Lung (tissue), 11 donors: ENCODE measurements at regions not wholly inside any gene's neighbourhood (a gene's known extent, or its start where the extent isn't known, plus 50 kb on each side); places are given as distances from the start of the nearest gene placed in this dataset.
"Not testable (repeated sequence)": the region's sequence is repeated elsewhere in the genome, so short reads cannot be mapped to it uniquely, and the experiment has no call there.

ENCODE experiments used
- ATAC-seq: fragments of 200-7000 bp; cut with Tn5 transposase; one replicate; pipeline ENCODE4 v1.9.1; 2020; ENCODE audit warnings: moderate number of reproducible peaks; ENCODE audit not compliant: insufficient read depth, low FRiP score
- DNase-seq, 3 donors: peaks; one replicate each; pipeline ENCODE4 v3.0.0-alpha.2; 2013 to 2017
- H3K27ac ChIP-seq, 2 donors: one replicate each; pipeline ENCODE4 v1.5.1; 2013; ENCODE audit warnings: mild to moderate bottlenecking in 2 of 2, moderate library complexity in 2 of 2, control low read depth in 1 of 2, inconsistent platforms in 1 of 2, low read depth in 1 of 2, low read length in 1 of 2
- H3K27me3 ChIP-seq, 3 donors: one replicate each; pipeline ENCODE4 v1.5.1; 2013; ENCODE audit warnings: low read length in 2 of 3; ENCODE audit not compliant: control insufficient read depth in 3 of 3, insufficient read depth in 3 of 3
- H3K36me3 ChIP-seq, 4 donors: one replicate each; pipeline ENCODE4 v1.5.1; 2013; ENCODE audit warnings: low read length in 4 of 4, mild to moderate bottlenecking in 1 of 4, moderate library complexity in 1 of 4; ENCODE audit not compliant: control insufficient read depth in 4 of 4, insufficient read depth in 4 of 4
- H3K4me1 ChIP-seq, 5 donors: one replicate each; pipeline ENCODE4 v1.5.1; 2013; ENCODE audit warnings: low read length in 5 of 5, mild to moderate bottlenecking in 2 of 5, moderate library complexity in 1 of 5; ENCODE audit not compliant: control insufficient read depth in 5 of 5, insufficient read depth in 5 of 5
- H3K4me3 ChIP-seq: one replicate; pipeline ENCODE4 v1.5.1; 2013; ENCODE audit warnings: mild to moderate bottlenecking, control low read depth, moderate library complexity
- H3K9ac ChIP-seq, 2 donors: one replicate each; pipeline ENCODE4 v1.5.1; 2013; ENCODE audit warnings: low read length in 2 of 2, control low read depth in 1 of 2; ENCODE audit not compliant: insufficient read depth in 1 of 2
- H3K9me3 ChIP-seq, 4 donors: one replicate each; pipeline ENCODE4 v1.5.1; 2013; ENCODE audit warnings: low read length in 3 of 4, mild to moderate bottlenecking in 1 of 4, moderate library complexity in 1 of 4; ENCODE audit not compliant: control insufficient read depth in 4 of 4, insufficient read depth in 3 of 4
- WGBS, 2 donors: extraction: QIAGEN DNeasy Blood & Tissue Kit; methylation state at CpG; one replicate each; pipeline ENCODE4 v1.1.7; 2013; 5-methylcytosine and 5-hydroxymethylcytosine counted together
- TF ChIP-seq, protein P1 (sequence below): IDR thresholded peaks from 2 replicates; pipeline ENCODE4 v1.5.1; 2012; ENCODE audit warnings: mild to moderate bottlenecking; ENCODE audit errors: control extremely low read depth, extremely low read depth
- donor health status: control.
- donor health status: control.
- donor health status: Bipolar disorder and iron deficiency.
- donor health status: healthy.
- donor health status: DM: yes; HTN: yes; CAD: no.

DNA sequence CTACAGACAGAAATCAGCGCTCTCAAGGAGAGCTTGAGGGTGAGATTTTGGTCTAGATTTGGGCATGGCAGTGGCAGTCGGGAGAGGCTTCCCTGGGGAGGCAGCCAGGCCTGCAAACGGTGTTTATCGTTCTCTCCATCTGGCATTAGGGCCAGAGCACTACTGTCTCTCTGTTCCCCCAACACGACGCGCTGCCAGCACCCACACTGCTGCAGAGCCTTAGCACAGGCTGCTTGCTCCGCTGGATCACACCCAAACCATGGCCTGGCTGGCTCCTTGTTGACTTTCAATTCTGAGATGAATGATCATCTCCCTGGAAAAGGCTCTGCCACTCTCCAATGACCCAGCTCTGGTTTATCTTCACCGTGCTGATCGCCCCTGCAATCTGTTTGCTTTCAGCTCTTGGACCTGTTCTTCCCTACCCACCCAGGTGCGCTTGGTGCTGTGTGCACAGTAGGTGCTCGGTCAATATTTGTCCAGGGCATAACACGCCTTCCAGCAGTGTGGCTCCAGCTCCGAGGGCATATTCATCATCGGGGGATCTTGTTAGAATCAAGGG, 106.1 kb downstream of the TFAP2C start:
- TF ChIP-seq, protein P1, sequence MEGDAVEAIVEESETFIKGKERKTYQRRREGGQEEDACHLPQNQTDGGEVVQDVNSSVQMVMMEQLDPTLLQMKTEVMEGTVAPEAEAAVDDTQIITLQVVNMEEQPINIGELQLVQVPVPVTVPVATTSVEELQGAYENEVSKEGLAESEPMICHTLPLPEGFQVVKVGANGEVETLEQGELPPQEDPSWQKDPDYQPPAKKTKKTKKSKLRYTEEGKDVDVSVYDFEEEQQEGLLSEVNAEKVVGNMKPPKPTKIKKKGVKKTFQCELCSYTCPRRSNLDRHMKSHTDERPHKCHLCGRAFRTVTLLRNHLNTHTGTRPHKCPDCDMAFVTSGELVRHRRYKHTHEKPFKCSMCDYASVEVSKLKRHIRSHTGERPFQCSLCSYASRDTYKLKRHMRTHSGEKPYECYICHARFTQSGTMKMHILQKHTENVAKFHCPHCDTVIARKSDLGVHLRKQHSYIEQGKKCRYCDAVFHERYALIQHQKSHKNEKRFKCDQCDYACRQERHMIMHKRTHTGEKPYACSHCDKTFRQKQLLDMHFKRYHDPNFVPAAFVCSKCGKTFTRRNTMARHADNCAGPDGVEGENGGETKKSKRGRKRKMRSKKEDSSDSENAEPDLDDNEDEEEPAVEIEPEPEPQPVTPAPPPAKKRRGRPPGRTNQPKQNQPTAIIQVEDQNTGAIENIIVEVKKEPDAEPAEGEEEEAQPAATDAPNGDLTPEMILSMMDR: no peak
- Histone ChIP-seq H3K36me3 (no peaks in the 10 kb centered on the region), H3K4me3 (no peak overlapping the region), H3K4me1 (no peaks in the 10 kb centered on the region), H3K27me3 (peaks cover 9 to 24% (median 14%) of the 10 kb centered on the region in 3 donors), H3K9ac (no peak overlapping the region), H3K27ac (no peak overlapping the region), H3K9me3 (peaks cover 0 to 7% (median 0%) of the 10 kb centered on the region in 4 donors)
- ATAC-seq (no peak), DNase-seq (no peak)
- WGBS, 2 donors: 22 to 25% methylated on average over 15 of the region's 15 CpGs

DNA sequence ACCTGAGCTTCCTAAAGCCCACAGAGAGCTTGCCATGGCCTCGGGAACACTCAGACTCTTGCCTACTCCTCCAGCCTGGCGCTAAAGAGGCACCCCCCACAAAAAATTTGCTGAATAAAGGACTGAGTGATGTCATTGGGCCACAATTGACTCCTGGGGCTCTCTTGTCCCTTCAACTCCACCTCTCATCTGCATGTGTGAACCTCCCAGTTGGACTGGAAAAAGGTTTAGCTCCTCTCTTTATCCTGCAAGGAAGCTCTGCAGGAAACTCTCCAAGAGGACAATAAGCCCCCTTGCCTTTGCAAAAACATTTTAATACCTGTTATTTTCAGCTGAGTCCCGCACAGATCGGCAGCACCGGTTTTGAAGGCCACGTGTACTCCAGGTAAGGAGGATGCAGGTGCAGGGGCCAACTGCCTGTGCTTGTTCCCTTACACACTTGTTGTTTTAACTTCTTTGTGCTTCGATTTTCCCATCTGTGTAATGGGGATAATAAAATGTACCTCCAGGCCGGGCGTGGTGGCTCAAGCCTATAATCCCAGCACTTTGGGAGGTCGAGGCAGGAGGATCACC, 107.3 kb downstream of the TFAP2C start:
- Histone ChIP-seq H3K27me3 (peaks cover 9 to 24% (median 14%) of the 10 kb centered on the region in 3 donors), H3K9ac (no peak overlapping the region), H3K4me3 (no peak overlapping the region), H3K4me1 (no peaks in the 10 kb centered on the region), H3K27ac (no peak overlapping the region), H3K36me3 (no peaks in the 10 kb centered on the region), H3K9me3 (peaks cover 0 to 7% (median 0%) of the 10 kb centered on the region in 4 donors)
- no peak for ATAC-seq
- TF ChIP-seq, protein P1: no peak
- DNase-seq: no peak
- 12 to 17% methylated on average over 10 of the region's 10 CpGs for WGBS, 2 donors

DNA sequence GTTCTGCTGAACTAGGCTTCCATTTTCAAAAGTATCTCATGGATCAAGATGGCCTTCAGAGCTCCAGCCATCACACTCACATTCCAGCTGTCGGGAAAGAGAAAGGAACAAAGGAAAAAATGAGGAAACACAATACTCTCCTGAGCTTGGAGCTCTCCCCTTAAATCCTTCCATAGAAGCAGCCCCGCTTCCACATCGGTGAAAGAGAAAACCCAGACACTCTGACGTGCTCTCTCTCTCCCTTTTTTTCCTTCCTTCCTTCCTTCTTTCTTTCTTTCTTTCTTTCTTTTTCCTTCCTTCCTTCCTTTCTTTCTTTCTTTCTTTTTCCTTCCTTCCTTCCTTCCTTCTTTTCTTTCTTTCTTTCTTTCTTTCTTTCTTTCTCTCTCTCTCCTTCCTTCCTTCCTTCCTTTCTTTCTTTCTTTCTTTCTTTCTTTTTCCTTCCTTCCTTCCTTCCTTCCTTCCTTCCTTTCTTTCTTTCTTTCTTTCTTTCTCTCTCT, 115.3 kb downstream of the TFAP2C start:
- not testable (repeated sequence) for H3K9ac ChIP-seq, H3K27ac ChIP-seq, H3K27me3 ChIP-seq, ATAC-seq, DNase-seq, H3K9me3 ChIP-seq, H3K4me3 ChIP-seq, H3K36me3 ChIP-seq, H3K4me1 ChIP-seq
- WGBS, 2 donors: 90% methylated on average over 4 of the region's 4 CpGs

DNA sequence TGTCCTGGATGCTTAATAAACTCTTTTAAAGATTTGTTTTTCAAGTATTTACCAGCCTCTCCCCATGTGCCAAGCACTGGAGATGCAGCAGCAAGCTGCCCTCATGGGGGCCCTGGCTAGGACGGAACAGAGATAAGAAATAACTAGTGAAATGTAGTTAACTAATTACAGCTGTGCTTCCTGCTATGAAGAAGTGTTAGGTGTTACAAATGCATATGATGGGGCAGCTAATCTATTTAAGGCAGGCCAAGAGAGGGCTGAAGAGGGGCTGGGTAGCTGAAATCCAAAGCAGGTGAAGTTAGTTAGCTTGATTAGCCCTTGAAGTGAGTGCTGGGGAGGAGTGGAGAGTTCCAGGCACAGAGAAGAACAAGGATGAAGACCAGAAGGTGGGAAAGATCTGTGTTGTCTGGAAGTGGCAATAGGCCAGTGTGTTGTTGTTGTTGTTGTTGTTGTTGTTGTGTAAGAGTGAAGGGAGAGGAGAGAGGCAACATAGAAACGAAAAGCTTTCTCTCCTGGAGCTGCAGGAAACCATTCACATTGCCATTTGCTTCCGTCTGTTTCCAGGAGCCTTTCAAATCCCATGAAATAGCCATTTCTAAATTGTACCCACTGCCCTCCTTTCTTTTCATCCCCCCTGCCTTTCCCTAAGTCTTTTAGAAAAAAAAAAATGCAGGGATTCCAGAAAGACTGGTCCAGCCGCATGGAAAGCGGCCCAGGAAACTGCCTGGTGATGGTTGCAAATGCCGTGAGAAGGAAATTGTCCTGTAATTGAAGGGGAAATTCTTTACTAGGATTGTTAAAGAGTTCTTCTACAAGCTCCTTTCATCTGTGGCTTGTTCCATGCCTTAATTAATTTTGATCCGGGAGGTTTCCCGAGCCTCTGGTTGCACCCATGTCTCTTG, 119.6 kb downstream of the TFAP2C start:
- Histone ChIP-seq H3K36me3 (no peaks in the 10 kb centered on the region), H3K9ac (no peak overlapping the region), H3K9me3 (peaks cover 0 to 5% (median 0%) of the 10 kb centered on the region in 4 donors), H3K4me1 (peaks cover 0 to 4% (median 0%) of the 10 kb centered on the region in 5 donors), H3K27me3 (peaks cover 5 to 13% (median 8%) of the 10 kb centered on the region in 3 donors), H3K4me3 (no peak overlapping the region), H3K27ac (no peak overlapping the region)
- TF ChIP-seq, protein P1: no peak
- ATAC-seq (no peak), DNase-seq (peak; percentile 42 to 49 (median 44))
- WGBS, 2 donors: 46 to 57% methylated on average over 8 of the region's 8 CpGs
